A673 (cell line): ENCODE measurements at regions not wholly inside any gene's neighbourhood (a gene's known extent, or its start where the extent isn't known, plus 50 kb on each side); places are given as distances from the start of the nearest gene placed in this dataset.

Experiments used
- BruUV-seq: library from RNA; stranded (reverse); fragments of 400-500 nt; replicated peaks from 2 replicates; lab custom pipeline; 2021; lab: Mats Ljungman, UMichigan
- CTCF ChIA-PET: fragments of 300-600 bp; sonication (Branson Sonifier 250); formaldehyde crosslinking; loops from one replicate; lab custom pipeline; 2022; ENCODE audit warnings: antibody characterized with exemption; lab: Charles Lee
- POLR2A ChIA-PET: fragments of 300-600 bp; sonication (Branson Sonifier 250); formaldehyde crosslinking; loops from one replicate; lab custom pipeline; 2022; ENCODE audit warnings: antibody characterized with exemption; ENCODE audit not compliant: low non-redundant PET; lab: Charles Lee
- DNase-seq: peaks from one replicate; pipeline ENCODE4 v3.0.0-alpha.2; 2015; ENCODE audit warnings: low spot score
- H3K27ac ChIP-seq: fragments of 200-600 bp; sonication (generic); 2 replicates; pipeline ENCODE4 v1.5.1; 2016; ENCODE audit warnings: mixed run types, low read depth, mild to moderate bottlenecking, mixed read lengths, antibody characterized with exemption, low read length; ENCODE audit not compliant: poor library complexity, severe bottlenecking
- H3K27me3 ChIP-seq: fragments of 200-600 bp; sonication (generic); replicated peaks from 2 replicates; pipeline ENCODE4 v1.6.1; 2017; ENCODE audit warnings: mixed run types, low read depth, mild to moderate bottlenecking, mixed read lengths, antibody characterized with exemption, low read length; ENCODE audit not compliant: insufficient read depth, poor library complexity
- H3K36me3 ChIP-seq: fragments of 200-600 bp; sonication (generic); 2 replicates; pipeline ENCODE4 v1.6.1; 2016; ENCODE audit warnings: mixed run types, mild to moderate bottlenecking, mixed read lengths, antibody characterized with exemption, low read length; ENCODE audit not compliant: insufficient read depth, poor library complexity, severe bottlenecking
- H3K4me1 ChIP-seq: fragments of 200-600 bp; sonication (generic); 2 replicates; pipeline ENCODE4 v1.6.1; 2017; ENCODE audit warnings: mixed run types, mild to moderate bottlenecking, mixed read lengths, antibody characterized with exemption, low read length; ENCODE audit not compliant: insufficient read depth, poor library complexity, severe bottlenecking
- H3K4me3 ChIP-seq: fragments of 200-600 bp; sonication (generic); 2 replicates; pipeline ENCODE4 v1.5.1; 2016; ENCODE audit warnings: low read depth, mixed run types, mild to moderate bottlenecking, mixed read lengths, low read length; ENCODE audit not compliant: poor library complexity, severe bottlenecking
- H3K9me3 ChIP-seq: fragments of 200-600 bp; sonication (generic); 2 replicates; pipeline ENCODE4 v1.6.1; 2016; ENCODE audit warnings: mixed run types, low read depth, mild to moderate bottlenecking, mixed read lengths, antibody characterized with exemption, low read length; ENCODE audit not compliant: poor library complexity, severe bottlenecking
- EZH2 ChIP-seq: fragments of 200-600 bp; sonication (generic); IDR thresholded peaks from 2 replicates; pipeline ENCODE4 v1.6.1; 2017; ENCODE audit warnings: borderline replicate concordance, low read depth, mild to moderate bottlenecking, mixed read lengths, antibody characterized with exemption, low read length; ENCODE audit not compliant: poor library complexity, severe bottlenecking
- intact Hi-C: fragments of 100-400 bp; cut with micrococcal nuclease; formaldehyde crosslinking; loops from one replicate; pipeline ENCODE4 v1.10.0; 2022; ENCODE audit not compliant: unreplicated experiment
- TF ChIP-seq, protein P1 (sequence below): fragments of 300-800, 200-600 bp; sonication (generic); conservative IDR thresholded peaks from 2 replicates; pipeline ENCODE4 v1.5.1; 2017; ENCODE audit warnings: low read depth, mild to moderate bottlenecking, antibody characterized with exemption, low read length, moderate library complexity, mixed read lengths

- TF ChIP-seq EZH2, result no peak
- TF ChIP-seq, protein P1, sequence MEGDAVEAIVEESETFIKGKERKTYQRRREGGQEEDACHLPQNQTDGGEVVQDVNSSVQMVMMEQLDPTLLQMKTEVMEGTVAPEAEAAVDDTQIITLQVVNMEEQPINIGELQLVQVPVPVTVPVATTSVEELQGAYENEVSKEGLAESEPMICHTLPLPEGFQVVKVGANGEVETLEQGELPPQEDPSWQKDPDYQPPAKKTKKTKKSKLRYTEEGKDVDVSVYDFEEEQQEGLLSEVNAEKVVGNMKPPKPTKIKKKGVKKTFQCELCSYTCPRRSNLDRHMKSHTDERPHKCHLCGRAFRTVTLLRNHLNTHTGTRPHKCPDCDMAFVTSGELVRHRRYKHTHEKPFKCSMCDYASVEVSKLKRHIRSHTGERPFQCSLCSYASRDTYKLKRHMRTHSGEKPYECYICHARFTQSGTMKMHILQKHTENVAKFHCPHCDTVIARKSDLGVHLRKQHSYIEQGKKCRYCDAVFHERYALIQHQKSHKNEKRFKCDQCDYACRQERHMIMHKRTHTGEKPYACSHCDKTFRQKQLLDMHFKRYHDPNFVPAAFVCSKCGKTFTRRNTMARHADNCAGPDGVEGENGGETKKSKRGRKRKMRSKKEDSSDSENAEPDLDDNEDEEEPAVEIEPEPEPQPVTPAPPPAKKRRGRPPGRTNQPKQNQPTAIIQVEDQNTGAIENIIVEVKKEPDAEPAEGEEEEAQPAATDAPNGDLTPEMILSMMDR, result no peak
- ChIA-PET POLR2A (no interaction called here), CTCF (no interaction called here)
- Histone ChIP-seq H3K27ac (no peak overlapping the region), H3K4me3 (no peak overlapping the region), H3K36me3 (no peaks in the 10 kb centered on the region), H3K27me3 (peaks cover 9% of the 10 kb centered on the region), H3K9me3 (no peaks in the 10 kb centered on the region), H3K4me1 (no peaks in the 10 kb centered on the region)
- no TSS peak for BruUV-seq
- no peak for DNase-seq
- intact Hi-C loops, result no loop called here
Measured at GRCh38 chr18:27382567-27383216, 197.6 kb upstream of the CHST9 start.

DNA sequence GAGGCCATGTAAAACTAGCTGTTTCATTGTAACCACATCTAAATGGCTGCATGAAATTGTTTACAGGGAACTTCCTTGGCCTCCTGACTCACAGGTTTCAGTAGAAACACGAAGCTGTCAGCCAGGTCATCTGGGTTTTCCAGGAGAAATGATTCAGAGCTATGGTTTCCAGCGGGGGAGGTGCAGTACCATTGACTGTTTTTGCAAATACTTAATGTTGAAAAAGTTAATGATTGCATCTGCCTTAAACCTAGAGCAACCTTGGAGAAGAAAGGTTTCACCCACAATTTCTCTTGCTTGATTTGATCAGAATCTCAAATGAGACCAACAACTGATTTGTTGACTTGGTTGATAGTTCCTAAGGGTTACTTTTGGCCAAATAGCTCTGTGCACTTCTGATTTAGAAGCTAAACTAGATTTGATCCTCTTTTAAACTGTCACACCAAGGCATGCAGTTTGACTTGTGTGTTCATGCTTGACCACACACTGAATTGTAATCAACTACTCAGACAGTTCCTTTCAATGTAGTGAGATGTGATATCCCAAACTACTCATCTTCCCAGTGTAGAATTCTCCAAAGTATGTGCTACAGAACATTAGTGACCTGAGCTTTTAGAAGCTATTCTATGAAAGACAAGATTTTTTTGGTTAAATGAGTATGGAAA, 193.5 kb upstream of the CHST9 start:
- DNase-seq, result no peak
- Histone ChIP-seq H3K27me3 (peaks cover 19% of the 10 kb centered on the region), H3K27ac (no peak overlapping the region), H3K9me3 (no peaks in the 10 kb centered on the region), H3K4me3 (no peak overlapping the region), H3K36me3 (no peaks in the 10 kb centered on the region), H3K4me1 (no peaks in the 10 kb centered on the region)
- intact Hi-C loops, result no loop called here
- BruUV-seq, result no TSS peak
- POLR2A ChIA-PET, result interaction anchor here (0.7 kb wide), 1 partner anchor 10 kb away, joined by 3 read pairs; no protein-coding TSS in a partner anchor
- TF ChIP-seq, protein P1, result no peak
- TF ChIP-seq EZH2, result no peak
- CTCF ChIA-PET, result no interaction called here

DNA sequence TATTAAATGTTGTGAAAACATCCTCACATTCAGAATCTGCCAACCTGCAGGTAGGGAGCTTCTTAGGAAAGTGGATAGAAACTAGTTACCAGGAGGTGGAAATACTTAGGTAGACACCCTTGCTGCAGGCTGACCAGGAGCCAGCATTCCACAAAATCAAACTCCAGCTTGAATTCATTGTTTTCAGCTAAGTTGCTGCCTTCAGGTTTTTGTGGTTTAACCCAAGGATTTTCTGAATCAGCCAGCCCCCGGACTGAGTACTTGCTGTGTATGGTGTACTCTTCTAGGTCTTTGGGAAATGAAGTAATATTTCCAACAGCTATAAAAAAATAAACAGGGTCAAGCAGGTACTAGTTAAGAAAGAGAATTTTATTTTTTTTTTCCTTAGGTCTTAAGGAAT, 192.1 kb upstream of the CHST9 start:
- ChIA-PET CTCF (no interaction called here), POLR2A (no interaction called here)
- TF ChIP-seq, protein P1, result no peak
- TF ChIP-seq EZH2, result no peak
- DNase-seq, result no peak
- Histone ChIP-seq H3K36me3 (no peaks in the 10 kb centered on the region), H3K27ac (no peak overlapping the region), H3K4me1 (no peaks in the 10 kb centered on the region), H3K9me3 (no peaks in the 10 kb centered on the region), H3K27me3 (peaks cover 25% of the 10 kb centered on the region), H3K4me3 (no peak overlapping the region)
- intact Hi-C loops, result no loop called here
- BruUV-seq, result no TSS peak
